Ishikawa (cell line): ENCODE measurements at regions not wholly inside any gene's neighbourhood (a gene's known extent, or its start where the extent isn't known, plus 50 kb on each side); places are given as distances from the start of the nearest gene placed in this dataset.

Source experiments
- CEBPB ChIP-seq: IDR thresholded peaks from 2 replicates; pipeline ENCODE4 v1.6.1; 2012
- CREB1 ChIP-seq: IDR thresholded peaks from 2 replicates; pipeline ENCODE4 v1.6.1; 2012; ENCODE audit warnings: low read depth
- EGR1 ChIP-seq: IDR thresholded peaks from 2 replicates; pipeline ENCODE4 v1.6.1; 2012
- EP300 ChIP-seq: IDR thresholded peaks from 2 replicates; pipeline ENCODE4 v1.6.1; 2012; ENCODE audit warnings: borderline replicate concordance
- FOXM1 ChIP-seq: IDR thresholded peaks from 2 replicates; pipeline ENCODE4 v1.6.1; 2012; ENCODE audit warnings: low read depth, borderline replicate concordance
- MAX ChIP-seq: IDR thresholded peaks from 2 replicates; pipeline ENCODE4 v1.6.1; 2012
- NFIC ChIP-seq: IDR thresholded peaks from 2 replicates; pipeline ENCODE4 v1.6.1; 2012
- RAD21 ChIP-seq: IDR thresholded peaks from 2 replicates; pipeline ENCODE4 v1.6.1; 2012; ENCODE audit warnings: low read depth
- REST ChIP-seq: IDR thresholded peaks from 2 replicates; pipeline ENCODE4 v1.6.1; 2012; ENCODE audit warnings: low read depth, mild to moderate bottlenecking
- TAF1 ChIP-seq: IDR thresholded peaks from 2 replicates; pipeline ENCODE4 v1.6.1; 2012; ENCODE audit warnings: low read depth, mild to moderate bottlenecking
- TCF12 ChIP-seq: IDR thresholded peaks from 2 replicates; pipeline ENCODE4 v1.6.1; 2012; ENCODE audit warnings: low read depth
- TEAD4 ChIP-seq: IDR thresholded peaks from 2 replicates; pipeline ENCODE4 v1.6.1; 2012
- USF1 ChIP-seq: IDR thresholded peaks from 2 replicates; pipeline ENCODE4 v1.6.1; 2012
- YY1 ChIP-seq: IDR thresholded peaks from 2 replicates; pipeline ENCODE4 v1.6.1; 2012; ENCODE audit warnings: low read depth
- ZBTB7A ChIP-seq: IDR thresholded peaks from 2 replicates; pipeline ENCODE4 v1.6.1; 2012; ENCODE audit warnings: low read depth

- TF ChIP-seq EGR1 (no peak), RAD21 (no peak), TCF12 (no peak), TEAD4 (no peak), CEBPB (no peak), REST (no peak), TAF1 (no peak), FOXM1 (no peak), CREB1 (no peak), ZBTB7A (no peak), EP300 (no peak), MAX (no peak), USF1 (no peak)
Observed at GRCh38 chr10:2674451-2674850, 392.9 kb upstream of the PFKP start.

- TF ChIP-seq CEBPB (no peak), TAF1 (no peak), EP300 (no peak), MAX (no peak), EGR1 (no peak), TEAD4 (no peak), ZBTB7A (no peak), YY1 (no peak), RAD21 (no peak), FOXM1 (no peak), TCF12 (no peak), REST (no peak), CREB1 (no peak), NFIC (no peak), USF1 (no peak)
Observed at GRCh38 chr10:2670864-2671263, 396.5 kb upstream of the PFKP start.

- TF ChIP-seq ZBTB7A (no peak), MAX (no peak), NFIC (no peak), FOXM1 (no peak), TEAD4 (no peak), TCF12 (no peak), REST (no peak), RAD21 (no peak), USF1 (no peak), EGR1 (no peak), CREB1 (no peak), EP300 (no peak), TAF1 (no peak), YY1 (no peak)
Observed at GRCh38 chr10:2665772-2666171, 401.6 kb upstream of the PFKP start.

- TF ChIP-seq REST (no peak), NFIC (no peak), EGR1 (no peak), TCF12 (no peak), TEAD4 (no peak), YY1 (no peak), TAF1 (no peak), FOXM1 (no peak), CEBPB (no peak), ZBTB7A (no peak), EP300 (no peak), USF1 (no peak)
Observed at GRCh38 chr10:2660276-2660675, 407.1 kb upstream of the PFKP start.
